ENCODE measurements at regions not wholly inside any gene's neighbourhood (a gene's known extent, or its start where the extent isn't known, plus 50 kb on each side); places are given as distances from the start of the nearest gene placed in this dataset.

DNA sequence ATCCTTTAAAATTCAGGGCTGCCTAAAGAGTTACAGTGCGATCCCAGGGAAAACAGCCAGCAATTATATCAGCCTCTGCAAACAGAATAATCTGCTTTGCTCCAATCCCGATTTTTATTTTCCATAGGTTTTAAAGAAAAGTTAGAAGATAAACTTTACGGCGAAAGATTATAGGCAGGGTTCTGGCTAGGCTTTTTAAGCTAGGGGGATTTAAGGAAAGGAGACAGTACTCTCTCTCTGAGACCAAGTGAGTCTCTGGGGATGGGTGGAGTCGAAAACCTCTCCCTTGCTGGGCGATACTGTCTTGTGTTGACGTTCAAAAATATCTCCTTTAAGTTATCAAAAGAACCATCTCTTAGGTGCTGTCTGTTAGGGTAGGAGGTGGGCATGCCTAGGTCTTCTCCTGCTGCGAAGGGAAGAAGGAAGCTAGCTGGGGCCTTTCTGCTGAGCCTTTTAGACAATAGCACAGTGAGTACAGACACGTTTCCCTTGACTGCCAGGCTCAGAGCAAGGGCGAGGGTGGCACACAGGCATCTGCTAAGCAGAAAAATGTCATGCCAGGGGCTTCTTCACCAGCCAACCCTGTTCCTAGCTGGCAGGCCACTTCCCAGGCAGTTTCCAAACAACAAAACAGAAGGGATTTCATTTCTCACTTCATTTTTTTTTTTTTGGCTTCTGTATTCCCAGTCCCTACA lies 167.9 kb upstream of the MAF start:
- no peak for DNase-seq

DNA sequence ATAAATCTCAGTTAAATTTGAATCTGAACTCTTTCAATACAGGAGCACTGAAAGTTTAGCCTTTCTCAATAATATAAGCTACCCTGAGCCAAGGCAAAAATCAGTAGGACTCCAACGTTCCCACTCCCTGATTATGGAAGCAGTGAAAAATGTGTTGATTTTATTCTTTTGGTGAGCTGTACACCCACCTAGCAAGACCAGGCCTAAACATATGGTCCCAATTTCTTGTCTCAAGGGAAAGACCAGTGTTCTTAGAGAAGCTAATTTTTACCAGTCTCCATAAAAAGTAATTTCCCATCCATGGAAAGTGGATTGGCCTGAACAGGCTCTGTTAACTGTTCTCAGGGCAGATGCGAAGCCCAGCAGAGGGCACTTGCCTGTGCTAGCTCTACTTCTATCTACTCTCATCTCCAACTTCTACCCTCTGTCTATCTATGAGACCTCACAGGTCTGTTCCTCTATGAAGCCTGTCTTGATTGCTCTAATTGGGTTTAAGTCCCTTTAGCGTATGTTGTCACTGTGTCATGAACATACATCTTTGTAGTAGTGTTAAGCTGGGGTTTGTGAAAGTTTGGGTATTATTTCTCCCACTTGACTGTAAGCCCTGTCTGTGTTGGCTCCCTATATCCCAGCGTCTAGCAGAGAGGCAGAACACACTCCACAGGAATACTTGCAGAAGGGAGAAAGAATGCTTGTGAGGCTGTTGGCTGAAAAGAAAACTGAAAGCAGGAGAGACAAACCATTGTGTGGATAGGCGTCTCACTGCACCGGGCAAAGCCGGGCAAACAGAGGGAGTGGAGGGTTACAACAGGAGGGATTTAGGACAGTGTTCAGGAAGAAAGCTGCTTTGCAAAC lies 167.1 kb upstream of the MAF start:
- DNase-seq, result no peak

DNA sequence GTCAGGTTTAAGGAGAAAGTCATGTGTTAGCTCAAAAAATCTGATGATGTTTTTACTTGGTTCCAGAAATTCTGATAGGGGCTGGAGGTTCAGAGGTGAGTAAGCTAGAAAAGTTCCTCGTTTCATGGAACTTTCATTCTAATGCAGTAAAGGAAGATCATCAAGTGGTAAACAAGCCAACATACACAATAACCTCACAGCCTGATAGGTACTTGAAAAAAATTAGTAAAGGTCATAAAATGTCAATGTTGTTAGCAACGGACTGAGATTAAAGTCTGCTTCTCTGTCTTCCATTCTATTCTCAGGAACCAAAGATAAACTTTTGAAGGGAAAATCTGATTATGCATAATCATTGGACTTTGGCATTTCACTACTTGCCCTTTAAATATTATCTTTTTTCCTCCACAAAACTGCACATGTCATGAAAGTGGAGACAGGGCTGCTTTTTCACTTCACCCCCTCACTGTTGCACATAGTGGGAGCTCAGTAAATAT lies 165.4 kb upstream of the MAF start:
- no peak for DNase-seq

DNA sequence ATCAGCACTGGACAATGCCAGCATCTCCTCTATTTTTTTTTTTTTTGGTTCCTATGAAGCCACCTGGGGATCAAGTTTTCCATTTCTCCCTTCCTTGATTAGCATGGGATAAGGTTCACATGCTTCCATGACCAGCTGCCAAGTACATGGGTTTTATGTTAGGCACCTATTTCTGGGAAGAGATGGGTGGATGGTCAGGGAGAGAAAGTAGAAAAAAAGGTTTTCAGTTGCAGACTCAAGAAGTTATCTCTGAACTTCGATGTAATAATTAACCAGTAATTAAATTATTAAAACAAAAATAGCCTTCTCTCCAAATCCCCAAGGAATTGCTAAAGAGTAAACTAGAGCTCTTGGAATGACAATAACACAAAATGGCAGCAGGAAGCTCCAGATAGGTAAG lies 164.9 kb upstream of the MAF start:
- DNase-seq, result no peak

DNA sequence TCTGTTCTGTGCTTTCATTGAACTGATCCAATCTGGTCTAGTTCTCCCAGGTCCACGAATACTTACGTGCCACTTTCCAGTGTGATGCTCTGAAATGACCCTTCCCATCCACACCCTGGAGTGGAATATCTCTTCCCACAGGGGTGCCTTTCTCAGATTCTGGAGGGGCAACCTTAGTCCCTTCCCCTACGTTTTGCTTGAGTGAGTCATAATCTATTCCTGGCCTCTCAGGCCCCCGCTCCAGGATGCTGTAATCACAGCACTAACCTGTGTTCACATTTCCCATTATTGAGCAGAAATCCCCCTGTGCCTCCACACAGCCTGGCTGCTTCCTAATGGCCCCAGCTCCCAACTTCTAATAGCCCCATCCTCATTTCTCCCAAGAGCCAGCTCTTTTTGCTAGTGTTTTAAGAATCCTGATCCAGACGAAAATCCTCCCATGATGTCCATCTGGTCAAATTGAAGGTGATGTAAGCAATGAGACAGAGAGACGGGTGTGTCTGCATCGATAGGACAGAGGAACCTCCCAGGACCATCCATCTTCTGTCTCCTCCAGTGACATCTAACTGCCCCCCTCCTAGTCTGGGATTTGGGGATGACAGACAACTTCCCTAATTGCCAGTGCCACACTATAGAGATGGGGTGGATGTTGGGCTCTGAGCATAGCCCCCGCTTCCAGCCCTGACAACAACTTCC lies 164.0 kb upstream of the MAF start:
- DNase-seq, result no peak

DNA sequence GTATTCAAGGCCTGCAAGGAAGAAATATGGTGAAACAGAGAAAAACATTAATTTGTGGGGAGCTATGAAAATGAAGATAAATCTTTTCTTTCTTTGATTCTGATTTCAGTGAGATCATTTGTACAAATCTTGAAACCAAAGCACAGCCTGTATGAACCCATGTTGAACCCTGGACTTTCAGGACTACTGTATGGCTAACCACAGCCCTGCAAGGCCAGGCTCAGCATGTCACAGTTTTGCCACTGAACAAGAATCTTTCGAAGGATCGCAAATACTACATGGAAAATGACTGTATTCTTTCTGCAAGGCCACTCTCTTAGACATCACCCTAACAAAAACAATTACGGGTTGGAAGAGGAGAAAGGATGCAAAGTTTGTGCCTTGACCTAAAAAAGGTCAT lies 161.7 kb upstream of the MAF start:
- DNase-seq, result no peak

DNA sequence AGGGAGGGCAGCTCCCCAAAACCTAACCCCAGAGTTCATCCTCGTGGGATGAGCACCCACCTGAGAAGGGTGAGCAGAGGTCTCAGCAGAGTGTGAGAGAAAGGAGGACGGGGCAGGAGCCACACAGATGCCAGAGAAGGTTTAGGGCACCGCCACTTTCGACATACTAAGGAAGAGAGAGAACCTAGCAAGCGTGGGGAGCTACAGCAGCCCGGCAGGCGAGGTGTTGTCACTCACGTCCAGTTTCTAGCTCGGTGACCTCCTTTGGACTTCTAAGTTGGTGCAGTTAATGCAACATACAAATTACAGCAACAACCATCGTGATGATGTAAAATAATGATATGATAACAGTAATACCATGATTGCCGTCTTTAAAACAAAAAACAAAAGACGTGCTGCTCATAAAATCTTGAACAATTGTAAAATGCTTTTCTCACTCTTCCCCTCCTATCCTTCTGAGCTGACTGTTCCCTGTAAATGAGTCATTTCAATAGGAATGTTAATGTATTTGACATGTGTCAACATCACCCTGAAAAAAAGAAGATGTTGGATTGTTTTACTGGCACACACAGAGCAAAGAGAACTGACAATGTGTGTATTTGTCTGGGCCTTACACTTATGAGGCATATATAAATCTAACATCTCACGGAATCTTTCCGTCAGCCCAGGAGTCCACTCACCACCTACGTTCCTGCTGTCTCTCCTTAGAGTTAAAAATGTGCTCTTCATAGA lies 158.2 kb upstream of the MAF start:
- no peak for DNase-seq

DNA sequence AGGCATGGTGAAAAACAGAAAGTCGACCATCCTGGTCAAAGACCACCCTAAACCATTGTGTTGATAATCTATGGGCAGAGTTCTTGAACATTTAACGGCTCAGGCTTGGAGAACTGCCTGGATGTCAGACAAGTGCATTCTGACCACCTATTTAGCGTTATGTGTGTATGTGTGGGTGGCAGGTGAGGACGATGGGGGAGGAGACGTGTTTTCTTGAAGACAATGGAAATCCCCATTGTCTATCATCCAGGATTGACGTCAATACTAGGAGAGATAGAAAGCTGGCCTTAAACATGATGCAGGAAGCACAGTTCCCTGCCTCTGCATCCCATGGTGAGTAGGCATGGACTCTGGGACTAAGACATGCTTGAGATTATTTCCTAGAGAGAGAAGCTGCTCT lies 157.4 kb upstream of the MAF start:
- no peak for DNase-seq

DNA sequence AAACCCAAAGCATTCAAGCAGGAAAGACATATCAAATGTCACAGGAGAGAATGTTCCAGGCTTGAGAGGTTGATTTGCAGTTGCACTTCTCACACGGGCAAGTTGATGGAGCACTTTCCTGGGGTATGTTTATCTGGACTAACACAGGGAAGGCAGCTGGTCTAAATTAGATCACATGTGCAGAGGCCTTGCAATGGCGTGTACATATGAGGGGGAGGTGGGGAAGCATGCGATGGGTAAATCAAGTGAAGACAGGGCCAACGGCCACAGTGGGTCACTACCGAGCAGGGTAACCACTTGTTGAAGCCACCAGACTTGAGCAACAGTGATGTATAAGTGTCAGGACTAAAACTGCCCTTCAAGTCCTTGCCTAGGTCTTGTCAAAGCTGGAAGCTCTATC lies 156.6 kb upstream of the MAF start:
- DNase-seq, result no peak

DNA sequence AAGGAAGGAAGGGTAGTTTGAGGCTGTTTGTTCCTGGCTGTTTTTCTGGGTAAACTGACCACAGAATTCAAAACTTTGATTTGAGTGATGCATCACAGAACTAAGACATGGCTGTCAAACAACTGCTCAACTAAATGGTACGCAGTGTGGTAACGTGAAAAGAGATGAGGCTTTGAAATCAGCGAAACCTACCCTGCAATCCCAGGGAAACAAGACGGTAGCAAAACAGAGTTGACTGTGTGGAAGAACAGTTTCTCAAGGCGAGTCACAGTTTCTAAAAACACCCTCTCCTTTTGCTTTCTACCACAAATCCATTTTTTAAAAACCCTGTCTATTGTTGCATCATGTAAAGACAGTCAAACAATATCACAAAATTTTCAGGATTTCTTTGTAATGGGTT lies 156.0 kb upstream of the MAF start:
- DNase-seq, result no peak

DNA sequence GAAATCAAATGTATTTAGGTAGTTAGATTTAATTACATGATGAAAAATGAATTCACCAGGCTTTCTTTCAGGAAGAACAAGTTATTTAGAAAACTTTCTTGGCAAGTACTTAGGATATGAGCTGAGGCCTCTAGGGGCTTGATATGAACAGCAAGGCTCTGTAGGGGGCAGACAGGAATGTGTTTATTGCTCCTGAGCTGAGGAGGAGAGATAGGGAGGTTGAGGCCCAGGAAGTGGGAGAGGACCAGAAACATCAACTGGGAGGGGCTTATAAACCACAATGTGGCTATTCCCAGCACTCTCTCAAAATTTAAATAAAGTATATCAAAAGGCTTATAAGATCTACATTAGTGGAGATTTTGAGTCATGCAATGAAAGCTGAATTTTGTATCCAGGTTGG lies 154.0 kb upstream of the MAF start:
- DNase-seq, result no peak

DNA sequence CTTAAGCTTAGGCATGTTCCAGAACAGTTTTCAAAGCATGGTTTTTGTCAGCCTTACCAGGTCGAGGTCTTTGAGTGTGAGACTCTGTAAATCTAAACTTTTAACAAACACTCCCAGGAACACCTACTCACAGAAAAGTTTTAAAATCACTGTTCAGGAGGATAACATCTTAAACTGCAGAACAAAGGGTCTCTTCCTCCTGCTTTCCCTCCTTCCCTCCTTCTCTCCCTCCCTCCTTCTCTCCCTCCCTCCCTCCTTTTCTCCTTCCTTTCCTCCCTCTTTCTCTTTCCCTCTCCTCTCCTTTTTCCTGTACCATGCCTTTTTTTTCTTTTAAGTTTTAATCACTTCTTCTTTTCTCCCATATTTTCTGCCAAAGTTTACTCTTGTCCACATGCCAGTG lies 153.5 kb upstream of the MAF start:
- no peak for DNase-seq

DNA sequence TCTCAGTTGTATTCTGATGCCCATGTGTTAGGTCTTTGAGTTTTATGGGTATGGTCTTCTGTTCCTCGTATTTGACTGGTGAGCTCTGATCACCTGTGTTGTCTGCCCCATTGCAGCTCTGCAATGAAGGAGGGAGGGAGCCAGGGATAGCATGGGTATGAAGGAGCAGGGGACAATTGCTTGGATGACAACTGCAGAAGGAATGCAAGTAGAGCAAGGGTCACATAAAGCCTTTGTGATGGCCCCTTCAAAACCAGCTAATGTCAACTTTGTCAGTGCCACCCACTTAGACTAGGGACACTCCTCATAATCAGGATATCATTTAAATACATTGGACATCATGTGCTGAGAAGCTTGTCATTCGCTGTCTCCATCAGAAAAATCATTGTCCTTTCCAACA lies 152.7 kb upstream of the MAF start:
- DNase-seq, result no peak

DNA sequence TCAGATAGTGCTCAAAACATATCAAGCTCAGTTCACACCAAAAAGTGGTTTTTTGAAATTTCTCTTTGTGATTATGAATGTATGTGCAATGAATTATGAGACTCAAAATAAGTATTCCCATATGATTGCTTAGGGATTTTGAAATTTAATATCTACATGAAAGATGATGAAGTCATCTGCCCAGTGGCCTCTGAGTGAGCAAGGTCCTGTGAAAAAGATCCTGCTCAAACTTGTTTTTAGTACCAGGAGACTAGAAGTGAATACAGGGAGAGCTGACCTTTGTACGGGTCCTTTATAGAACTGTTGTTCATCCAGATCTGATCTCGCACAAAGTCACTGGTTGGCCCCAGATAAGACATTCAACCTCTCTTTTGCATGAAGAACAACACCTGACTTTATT lies 151.9 kb upstream of the MAF start:
- no peak for DNase-seq

DNA sequence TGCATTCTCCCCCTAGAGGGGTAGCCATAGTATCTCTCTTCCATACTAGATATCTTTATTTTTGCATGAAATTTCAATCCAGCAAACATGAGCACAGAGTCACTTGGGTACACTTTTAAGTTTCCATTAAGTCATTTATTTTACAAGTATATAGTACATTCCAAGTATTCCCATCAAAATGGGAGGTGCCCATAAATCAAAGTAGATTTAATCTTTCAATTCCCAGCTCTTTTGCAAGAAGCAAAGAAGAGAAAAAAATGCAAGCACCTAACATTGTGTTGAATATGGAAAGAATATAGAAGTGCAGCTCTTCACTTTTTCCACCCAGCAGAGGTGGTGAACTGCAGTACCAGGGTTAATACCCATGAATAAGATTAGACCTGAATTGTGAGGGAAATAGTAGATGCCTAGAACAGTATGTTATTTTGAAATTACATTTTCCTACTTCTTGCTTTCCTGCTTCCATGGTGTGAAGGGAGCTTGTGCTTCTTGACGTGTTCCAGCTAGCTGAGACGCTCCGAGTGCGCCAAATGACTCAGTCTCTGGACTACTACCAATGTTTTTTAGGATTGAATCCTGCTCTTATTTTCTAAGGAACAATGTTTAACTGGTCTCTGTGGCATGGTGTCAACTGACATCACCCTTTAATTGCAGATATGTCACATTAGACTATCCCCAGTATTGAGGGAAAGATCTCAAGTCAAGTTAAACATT lies 151.1 kb upstream of the MAF start:
- DNase-seq, result no peak

DNA sequence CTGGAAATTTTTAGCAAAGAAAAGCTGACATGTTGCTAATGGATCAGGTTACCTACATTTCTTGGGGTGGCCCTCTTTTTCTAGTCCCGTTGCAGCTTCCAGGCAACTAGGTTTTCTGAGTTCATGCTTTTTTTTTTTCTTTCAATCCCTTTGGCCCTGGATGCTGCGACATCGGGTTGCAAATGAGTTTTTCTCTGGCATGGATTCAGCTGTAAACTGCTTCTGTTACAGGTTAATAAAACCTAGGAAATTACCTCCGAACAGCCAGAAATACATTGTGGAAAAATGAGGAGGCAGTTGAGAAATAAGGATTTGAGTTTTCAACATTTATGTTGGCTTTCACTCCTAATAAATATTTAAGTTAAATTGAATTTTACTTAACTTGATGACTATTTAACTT lies 149.8 kb upstream of the MAF start:
- DNase-seq, result no peak

DNA sequence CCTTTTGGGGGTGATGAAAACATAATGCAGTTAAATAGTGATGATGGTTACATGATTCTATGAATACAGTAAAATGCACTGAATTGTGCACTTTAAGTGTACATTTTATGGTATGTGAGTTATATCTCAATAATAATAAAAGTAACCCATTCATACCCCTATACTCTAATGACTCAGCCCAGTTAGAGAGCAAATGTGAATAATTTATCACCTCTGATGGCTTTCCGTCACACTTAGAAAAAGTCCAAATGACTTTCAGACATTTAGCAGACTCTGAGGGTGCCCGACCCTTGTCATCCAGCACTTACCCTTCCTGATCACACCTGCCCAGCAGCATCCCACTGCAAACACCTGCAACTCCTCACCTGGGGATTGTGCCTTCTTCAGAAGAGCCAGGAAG lies 148.1 kb upstream of the MAF start:
- no peak for DNase-seq

DNA sequence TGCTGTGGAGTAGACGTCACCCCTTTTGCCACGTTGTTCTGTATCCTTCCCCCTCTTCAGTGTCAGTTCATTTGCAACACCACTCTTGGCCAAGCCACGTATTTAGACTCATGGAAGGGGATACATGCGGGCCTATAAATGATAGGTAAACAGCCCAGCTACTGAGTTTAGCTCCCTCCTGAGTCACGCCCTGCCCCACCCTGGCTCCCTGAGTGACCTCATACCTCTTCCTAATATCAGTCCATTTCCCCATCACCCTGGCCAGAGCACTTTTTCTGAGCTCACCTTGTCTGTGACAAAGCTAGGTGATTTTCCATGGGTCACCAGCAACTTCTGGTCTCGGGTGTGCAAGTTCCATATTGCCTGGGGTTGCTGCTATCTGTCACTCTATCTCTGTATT lies 147.2 kb upstream of the MAF start:
- DNase-seq, result no peak

DNA sequence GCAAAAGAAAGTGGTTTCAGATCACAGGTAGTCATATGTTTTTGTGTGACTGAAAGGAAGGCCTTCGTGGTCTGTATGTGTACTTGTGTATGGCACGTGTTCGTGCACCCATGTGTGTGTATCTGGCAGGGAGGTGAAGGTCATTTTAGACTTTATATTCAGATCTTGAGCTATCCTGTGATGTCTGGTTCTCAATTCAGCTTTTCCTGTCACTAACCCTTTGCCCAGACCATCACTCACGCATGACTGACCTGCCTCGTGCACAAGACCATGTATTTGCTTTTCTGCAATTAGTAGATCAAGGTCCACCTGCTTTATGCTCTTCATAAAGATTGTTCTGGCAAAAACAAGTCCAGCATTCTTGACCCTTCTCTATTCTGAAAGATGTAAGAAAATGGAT lies 139.7 kb upstream of the MAF start:
- DNase-seq, result no peak

DNA sequence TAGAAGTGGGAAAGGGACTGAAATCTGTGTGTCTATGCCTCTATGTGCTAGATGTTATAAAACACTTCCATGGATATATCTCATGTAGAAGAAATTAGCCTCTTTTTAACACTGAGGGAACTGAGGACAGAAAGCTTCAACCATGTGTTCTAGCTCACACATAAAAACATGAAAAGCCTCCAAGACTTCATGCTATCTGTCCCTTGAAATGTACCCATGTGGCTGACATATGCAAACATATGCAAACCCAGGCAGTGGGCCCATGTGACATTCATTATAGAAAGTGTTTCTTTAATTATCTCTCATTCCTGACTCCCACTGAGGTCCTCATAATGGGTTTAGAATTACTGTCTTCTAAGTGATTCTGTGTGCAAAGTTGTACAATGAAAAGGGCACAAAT lies 134.7 kb upstream of the MAF start:
- no peak for DNase-seq

DNA sequence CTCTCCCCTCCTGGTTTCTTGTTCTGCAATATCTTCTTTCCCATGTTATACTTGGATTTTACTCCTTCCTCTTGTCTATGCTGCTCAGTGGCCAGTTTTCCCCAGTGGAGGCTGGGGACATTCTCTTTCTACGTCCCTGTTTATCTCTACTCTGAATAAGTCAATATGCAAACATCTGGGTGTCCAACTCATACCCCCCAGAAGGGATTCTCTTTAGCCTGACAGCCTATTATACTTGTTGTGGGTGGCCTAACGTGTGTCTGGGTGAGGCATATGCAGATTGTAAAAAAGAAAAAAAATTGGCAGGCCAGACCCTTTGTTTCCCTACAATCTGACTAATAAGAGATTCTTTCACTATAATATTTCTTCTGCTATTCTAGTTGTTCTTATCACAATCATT lies 134.2 kb upstream of the MAF start:
- no peak for DNase-seq

DNA sequence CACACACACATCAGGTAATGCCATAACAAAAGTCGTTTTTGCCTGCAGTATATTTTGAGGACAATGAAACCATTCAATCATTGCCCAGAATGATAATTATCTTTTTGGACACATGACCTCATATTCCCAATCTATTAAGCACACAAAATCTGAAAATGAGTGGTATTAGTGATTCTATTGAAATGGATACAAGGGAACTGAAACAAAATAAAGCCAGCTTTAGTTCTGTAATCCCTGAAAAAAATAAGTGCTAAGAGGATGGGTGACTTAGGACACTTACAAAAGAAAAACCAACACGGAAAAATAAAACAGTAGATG lies 128.3 kb upstream of the MAF start:
- DNase-seq, result no peak

Data from stimulated activated CD8-positive, alpha-beta memory T cell treated with anti-CD3 and anti-CD28 coated beads, Interleukin-4, amount 100 ng/mL, for 48 hours (primary cell).